AML-193 (cell line): ENCODE measurements at regions not wholly inside any gene's neighbourhood (a gene's known extent, or its start where the extent isn't known, plus 50 kb on each side); places are given as distances from the start of the nearest gene placed in this dataset.

ENCODE experiments used
- DNase-seq, 2 experiments: peaks; one replicate each; lab custom pipeline; 2025; lab: John Stamatoyannopoulos, UW

- no peak for DNase-seq
Observed at GRCh38 chr10:28811639-28812349, 134.5 kb downstream of the BAMBI start.

DNA sequence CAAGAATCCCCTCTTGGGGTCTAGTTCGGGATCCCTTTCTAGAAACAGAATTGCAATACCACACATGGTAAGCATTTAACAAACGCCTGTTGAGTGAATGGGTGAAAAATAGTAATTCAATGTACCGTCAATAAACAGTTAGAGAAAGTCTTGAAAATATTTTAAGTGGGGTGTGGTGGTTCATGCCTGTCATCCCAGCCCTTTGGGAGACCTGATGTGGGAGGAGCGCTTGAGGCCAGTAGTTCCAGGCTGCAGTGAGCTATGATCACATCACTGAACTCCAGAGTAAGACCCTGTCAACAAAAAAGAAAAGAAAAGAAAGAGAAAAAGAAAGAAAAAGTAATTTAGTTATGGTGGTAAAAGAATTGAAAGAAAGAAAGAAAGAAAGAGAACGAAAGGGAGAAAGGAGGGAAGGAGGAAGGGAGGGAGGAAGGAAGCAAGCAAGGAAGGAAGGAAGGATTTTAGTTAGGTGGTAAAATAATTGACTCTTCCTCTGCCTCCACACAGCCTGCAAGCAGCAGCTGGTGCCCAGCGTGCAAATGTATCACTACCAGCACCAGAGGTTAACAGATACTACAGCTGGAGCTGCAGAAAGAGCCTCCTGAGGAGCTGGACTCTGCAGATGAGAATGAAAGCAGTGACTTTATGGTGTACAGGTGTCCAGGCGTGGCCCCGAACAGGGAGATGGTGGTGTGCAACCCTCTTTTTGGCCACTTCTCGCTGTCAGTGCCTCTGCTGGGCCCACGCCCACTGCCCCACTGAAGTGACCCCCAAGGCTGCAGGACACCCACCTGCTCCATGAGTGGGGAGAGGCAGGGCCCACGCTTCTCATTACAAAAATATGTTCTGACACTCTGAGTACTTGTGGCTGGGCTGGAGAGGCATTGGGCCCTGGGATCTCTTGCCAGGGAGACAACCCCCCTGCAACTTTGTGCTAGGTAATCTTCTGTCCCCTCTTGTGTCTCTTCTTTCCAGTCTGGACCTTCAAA is 135.4 kb downstream of the BAMBI start:
- DNase-seq: no peak

GRCh38 chr10:28815681-28816080 is 138.4 kb downstream of the BAMBI start:
- DNase-seq: no peak

DNA sequence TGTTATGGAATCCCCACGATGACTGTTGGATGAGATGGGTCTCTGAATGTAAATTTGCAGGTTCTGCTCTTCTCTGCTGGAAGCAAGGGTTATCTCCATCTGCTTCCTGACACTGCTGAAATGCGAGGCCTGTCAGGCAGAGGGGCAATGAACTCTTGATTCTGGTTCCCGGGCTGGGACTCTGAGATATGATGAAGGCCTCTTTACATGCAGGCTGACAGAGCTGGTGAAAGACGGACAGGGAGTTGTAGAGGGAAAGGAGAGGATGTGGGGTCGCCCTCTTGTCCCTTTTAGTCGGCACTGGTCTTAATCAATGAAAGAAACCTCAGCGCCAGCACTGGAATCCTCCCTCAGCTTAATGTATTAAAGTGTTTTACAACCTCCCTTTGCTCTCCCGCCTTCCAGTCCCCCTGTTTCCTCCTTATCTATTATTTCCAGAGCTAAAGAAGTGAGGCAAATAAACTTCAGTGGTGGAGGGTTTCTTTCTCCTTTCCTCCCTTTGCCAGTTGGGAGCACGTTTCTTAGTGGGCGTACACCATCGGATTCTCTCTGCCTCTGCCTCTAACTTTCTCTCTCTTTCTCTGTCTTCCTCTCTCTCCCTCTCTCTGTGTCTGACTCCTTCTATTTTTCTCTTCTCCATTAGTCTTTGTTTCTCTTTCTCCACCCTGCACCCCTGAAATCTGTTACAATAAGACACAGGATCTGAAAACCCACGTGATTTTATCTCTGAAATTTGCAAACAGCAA is 145.6 kb downstream of the BAMBI start:
- DNase-seq: no peak

GRCh38 chr10:28823501-28824075 is 146.3 kb downstream of the BAMBI start:
- DNase-seq: no peak

DNA sequence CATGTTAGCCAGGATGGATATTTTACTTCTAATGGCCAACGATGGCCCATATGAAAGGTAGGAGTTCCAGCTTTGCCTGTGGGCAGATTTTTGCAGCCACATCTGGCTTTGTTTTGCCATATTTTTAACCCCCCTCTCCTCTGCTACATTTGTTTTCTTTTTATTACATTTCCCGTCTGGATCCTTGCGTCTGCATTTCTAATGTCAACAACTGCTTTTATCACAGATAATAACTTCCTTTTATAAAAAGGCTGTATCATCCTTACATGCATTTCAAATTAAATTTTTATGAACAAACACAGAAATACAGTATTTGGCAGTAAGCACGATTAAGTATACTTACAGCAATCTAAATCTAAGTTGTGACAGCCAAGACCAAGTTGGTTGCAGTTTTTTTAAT is 156.0 kb downstream of the BAMBI start:
- no peak for DNase-seq

DNA sequence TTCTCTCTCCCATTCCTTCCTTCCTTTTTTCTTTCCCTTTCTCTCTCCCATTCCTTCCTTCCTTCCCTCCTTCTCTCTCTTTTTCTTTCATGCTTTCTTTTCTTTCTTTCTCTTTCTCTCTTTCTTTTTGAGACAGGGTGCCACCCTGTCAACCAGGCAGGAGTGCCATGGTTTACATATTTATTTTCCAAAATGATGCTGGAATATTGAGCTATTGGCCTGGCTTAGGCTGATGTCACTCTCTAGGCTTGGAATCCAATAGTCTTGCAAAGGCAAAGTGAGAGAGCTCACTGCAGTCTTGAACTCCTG is 159.1 kb downstream of the BAMBI start:
- DNase-seq: no peak

GRCh38 chr10:28837613-28838390 is 160.5 kb downstream of the BAMBI start:
- no peak for DNase-seq

DNA sequence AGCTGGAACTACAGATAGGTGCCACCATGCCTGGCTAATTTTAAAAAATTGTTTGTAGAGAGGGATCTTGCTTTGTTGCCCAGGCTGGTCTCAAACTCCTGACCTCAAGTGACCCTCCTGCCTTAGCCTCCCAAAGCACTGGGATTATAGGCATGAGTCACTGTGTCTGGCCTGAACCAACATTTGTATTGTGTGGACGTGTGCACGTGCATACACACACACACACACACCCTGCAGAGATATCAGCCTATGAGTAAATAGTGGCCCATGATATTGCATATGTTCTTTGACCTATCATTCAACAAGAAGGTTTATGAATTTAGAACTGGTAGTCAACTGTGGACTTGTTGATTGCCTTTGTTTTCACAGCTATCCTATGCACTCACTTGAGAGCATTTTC is 161.6 kb downstream of the BAMBI start:
- DNase-seq: no peak

DNA sequence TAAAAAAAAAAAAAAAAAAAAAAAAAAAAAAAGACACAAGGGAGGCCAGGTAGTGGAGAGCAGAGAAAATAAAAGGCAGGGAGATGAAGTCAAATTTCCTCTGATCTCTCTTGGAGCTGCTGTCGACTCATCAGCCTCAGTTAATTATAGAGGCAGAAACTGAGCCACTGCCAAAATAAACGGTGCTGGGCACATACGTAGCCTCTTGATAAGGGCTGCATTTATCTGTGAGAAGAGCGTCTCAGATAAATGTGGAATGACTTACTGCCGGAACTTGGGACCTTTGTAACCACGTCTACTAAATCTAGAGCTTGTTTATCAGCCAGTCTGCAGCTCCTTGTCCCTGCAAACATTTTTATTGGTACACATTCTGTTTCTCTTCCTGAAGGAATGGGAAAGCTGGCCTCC is 162.3 kb downstream of the BAMBI start:
- no peak for DNase-seq

DNA sequence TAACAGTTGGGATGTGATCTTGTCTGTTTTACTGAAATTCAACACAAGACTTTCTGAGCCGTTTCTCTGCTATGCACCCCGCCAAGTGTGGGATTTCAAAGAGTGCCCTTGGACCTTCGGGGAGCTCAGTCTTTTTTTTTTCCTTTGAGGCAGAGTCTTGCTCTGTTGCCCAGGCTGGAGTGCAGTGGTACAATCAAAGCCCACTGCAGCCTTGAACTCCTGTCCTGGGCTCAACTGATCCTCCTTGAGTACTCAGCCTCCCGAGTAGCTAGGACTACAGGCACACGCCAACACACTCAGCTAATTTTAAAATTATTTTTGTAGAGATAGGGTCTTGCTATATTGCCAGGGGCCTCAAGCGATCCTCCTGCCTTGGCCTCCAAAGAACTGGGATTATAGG is 162.9 kb downstream of the BAMBI start:
- DNase-seq: no peak

DNA sequence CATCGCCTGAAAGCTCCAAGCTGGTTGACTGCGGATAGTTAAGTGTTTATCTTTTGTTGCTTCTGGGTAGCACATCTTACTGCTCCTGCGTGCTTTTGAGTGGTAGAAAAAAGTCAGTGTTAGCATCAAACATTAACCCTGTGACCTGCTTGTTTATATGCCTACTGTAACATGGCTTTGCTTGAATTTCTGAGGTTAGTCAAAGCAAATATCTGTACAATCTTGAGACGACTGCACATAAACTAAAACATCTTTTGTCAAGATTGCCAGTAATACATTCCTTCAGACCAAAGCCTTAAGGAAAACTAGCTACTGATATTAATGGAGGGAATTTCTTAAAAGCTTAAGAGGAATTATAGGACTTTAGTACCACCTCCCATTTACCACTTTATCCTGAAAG is 163.7 kb downstream of the BAMBI start:
- DNase-seq: no peak

DNA sequence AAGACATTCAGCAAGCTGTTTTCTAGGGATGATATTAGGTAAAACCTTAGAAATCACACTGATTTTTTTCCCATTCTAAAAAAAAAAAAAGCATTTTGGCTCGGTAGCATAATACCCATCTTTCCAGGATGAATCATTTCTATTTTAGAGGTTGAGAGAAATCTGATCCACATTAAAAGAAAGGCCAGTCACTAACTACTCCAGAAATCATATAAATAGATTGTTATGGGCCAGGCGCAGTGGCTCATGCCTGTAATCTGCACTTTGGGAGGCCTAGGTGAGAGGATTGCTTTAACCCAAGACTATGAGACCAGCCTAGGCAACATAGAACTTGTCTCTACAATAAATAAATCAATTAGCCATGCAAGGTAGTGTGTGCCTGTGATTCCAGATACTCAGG is 164.3 kb downstream of the BAMBI start:
- no peak for DNase-seq

DNA sequence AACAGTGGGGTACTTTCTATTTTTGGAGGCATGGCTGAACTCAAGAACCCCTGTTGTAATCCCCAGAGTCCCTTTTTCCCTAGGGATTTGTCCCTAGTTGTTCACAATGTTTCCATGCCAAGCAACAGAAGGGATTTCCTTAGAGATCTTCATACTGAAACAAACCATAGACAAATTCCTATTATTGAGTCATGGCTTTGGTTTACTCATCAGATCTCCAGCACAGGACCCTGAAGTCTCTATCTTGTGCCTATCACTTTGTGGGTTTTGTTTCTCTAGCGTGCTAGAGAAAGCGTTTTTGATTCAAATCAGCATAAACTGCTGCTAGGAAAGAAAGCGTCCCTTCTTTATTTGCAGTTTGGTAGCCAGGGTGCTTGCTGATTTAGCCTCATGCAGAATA is 165.0 kb downstream of the BAMBI start:
- no peak for DNase-seq

DNA sequence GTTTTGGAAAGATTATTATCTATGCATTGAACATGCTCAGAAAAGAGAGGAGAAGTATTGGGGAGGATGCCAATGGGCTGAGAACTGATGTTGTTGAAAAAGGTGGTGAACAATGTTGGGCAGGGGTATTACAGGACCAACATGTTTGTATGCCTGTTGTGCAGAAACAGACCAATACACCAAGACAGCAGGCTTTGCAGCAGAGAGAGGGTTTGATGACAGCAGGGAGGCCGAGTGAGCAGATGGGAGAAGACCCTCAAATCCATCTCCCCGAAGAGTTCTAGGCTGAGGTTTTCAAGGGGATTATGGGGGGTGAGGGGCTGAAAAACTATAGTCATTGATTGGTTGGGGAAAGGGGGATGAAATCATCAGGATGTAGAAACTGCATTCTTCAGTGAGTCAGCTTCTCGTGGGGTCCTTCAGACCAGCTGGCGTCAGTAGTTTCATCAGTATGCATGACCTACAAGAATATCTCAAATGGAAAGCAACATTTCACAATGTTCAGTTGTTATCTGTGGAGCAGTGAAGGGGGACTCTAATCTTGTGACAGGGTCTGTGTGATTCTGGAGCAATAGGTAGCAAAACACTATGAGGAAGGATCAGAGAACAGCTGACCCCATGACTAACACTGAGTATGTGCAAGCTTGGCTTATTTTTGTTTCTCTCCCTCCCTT is 167.8 kb downstream of the BAMBI start:
- no peak for DNase-seq

GRCh38 chr10:28849309-28849708 is 172.0 kb downstream of the BAMBI start:
- no peak for DNase-seq

GRCh38 chr10:28849821-28850220 is 172.5 kb downstream of the BAMBI start:
- DNase-seq: no peak

GRCh38 chr10:28850784-28851183 is 173.5 kb downstream of the BAMBI start:
- no peak for DNase-seq

DNA sequence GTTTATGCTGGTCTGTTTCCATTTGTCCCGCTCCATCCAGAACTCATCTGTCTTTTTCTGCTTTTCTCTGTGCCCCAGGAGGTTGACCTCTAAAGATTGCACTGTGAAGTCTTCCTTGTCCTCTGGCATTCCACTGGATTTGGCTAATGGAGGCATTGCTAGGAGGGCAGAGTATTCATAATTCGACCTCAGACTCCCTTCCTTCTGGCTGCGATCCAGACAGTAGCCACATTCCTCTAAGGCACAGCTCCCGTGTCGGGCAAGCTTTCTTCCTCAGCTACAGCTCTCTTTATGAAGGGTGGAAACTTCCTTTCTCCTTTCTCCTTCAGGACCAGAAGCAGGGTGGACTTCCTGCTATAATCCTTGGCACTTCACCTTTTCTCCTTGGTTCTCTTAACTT is 175.9 kb downstream of the BAMBI start:
- no peak for DNase-seq

GRCh38 chr10:28857164-28857563 is 179.8 kb downstream of the BAMBI start:
- no peak for DNase-seq

DNA sequence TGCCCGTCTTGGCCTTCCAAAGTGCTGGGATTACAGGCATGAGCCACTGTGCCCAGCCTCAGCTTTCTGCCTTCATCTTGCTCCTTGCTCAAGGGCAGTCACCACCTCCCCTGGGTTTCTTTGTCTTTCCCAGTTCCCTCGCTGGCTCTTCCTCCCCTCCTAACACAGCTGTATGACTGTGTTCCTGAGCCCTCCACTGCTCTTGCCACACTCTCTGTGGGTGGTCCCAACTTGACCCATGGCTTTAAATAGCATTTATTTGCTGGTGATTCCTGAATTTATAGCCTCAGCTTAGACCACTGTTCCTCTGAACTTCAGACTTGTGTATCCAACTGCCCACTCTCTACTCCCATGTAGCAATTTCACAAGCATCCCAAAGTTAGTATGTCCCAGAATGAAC is 181.3 kb downstream of the BAMBI start:
- DNase-seq: no peak
